Tibial nerve (tissue), 4 donors: ENCODE measurements at regions not wholly inside any gene's neighbourhood (a gene's known extent, or its start where the extent isn't known, plus 50 kb on each side); places are given as distances from the start of the nearest gene placed in this dataset.

ENCODE experiments used
- DNase-seq, 2 donors: peaks; one replicate each; pipeline ENCODE4 v3.0.0-alpha.2; 2019; ENCODE audit warnings: low spot score in 2 of 2
- H3K27ac ChIP-seq, 4 donors: fragments of 200-600 bp; sonication (generic) in 3 of 4; one replicate each; pipeline ENCODE4 v1.5.1; 2017 to 2019; ENCODE audit warnings: mild to moderate bottlenecking in 1 of 4
- H3K27me3 ChIP-seq, 2 donors: fragments of 200-600 bp; sonication (generic) in 1 of 2; one replicate each; pipeline versions ENCODE4 v1.5.1 to v1.6.0; 2017 to 2019
- H3K36me3 ChIP-seq, 3 donors: fragments of 200-600 bp; sonication (generic); one replicate each; pipeline ENCODE4 v1.5.1; 2018 to 2019
- H3K4me1 ChIP-seq, 4 donors: fragments of 200-600 bp; sonication (generic) in 3 of 4; one replicate each; pipeline ENCODE4 v1.5.1; 2017 to 2019
- H3K4me3 ChIP-seq, 4 donors: fragments of 200-600 bp; sonication (generic) in 3 of 4; one replicate each; pipeline ENCODE4 v1.5.1; 2017 to 2019; ENCODE audit warnings: mild to moderate bottlenecking in 1 of 4, moderate library complexity in 1 of 4
- H3K9me3 ChIP-seq, 4 donors: fragments of 200-600 bp; sonication (generic) in 3 of 4; one replicate each; pipeline ENCODE4 v1.5.1; 2017 to 2019
- CTCF ChIP-seq, 5 experiments: fragments of 200-600 bp in 3 of 5; fragments of 450-650 bp in 2 of 5; sonication (generic) in 3 of 5; IDR thresholded peaks; one replicate each; pipeline ENCODE4 v1.5.1; 2016 to 2019; ENCODE audit warnings: antibody characterized with exemption in 5 of 5, mild to moderate bottlenecking in 3 of 5, moderate library complexity in 2 of 5
- EP300 ChIP-seq, 2 donors: sonication (generic); formaldehyde crosslinking; IDR thresholded peaks; one replicate each; pipeline ENCODE4 v1.6.1; 2017; ENCODE audit warnings: antibody characterized with exemption in 2 of 2, mild to moderate bottlenecking in 1 of 2
- POLR2A ChIP-seq, 2 donors: fragments of 450-650 bp; IDR thresholded peaks; one replicate each; pipeline ENCODE4 v1.6.1; 2017; ENCODE audit warnings: antibody characterized with exemption in 2 of 2, mild to moderate bottlenecking in 2 of 2, moderate library complexity in 2 of 2
- WGBS, 2 donors: methylation state at CpG; one replicate each; pipeline ENCODE4 v1.1.5; 2018; 5-methylcytosine and 5-hydroxymethylcytosine counted together

GRCh38 chr5:143739746-143740145, 72.2 kb upstream of the HMHB1 start:
- no peak for DNase-seq
- WGBS, 2 donors = 92 to 100% methylated on average over 1 of the region's 1 CpG
- no peaks in the 10 kb centered on the region for H3K36me3 ChIP-seq

GRCh38 chr5:143738417-143739401, 73.3 kb upstream of the HMHB1 start:
- Histone ChIP-seq H3K27ac (no peak overlapping the region), H3K9me3 (no peaks in the 10 kb centered on the region), H3K4me1 (peaks cover 0 to 9% (median 0%) of the 10 kb centered on the region in 4 donors), H3K36me3 (no peaks in the 10 kb centered on the region), H3K27me3 (no peaks in the 10 kb centered on the region), H3K4me3 (no peak overlapping the region)
- DNase-seq = no peak
- no peak for TF ChIP-seq EP300 (IDR thresholded peaks at IDR 0.05)
- no peak for TF ChIP-seq CTCF (IDR thresholded peaks at IDR 0.05)
- no peak for TF ChIP-seq POLR2A (IDR thresholded peaks at IDR 0.05)
- WGBS, 2 donors = 95 to 96% methylated on average over 2 of the region's 2 CpGs

More at GRCh38 chr5:143739746-143740145, 72.2 kb upstream of the HMHB1 start:
- TF ChIP-seq CTCF (IDR thresholded peaks at IDR 0.05) (no peak), EP300 (IDR thresholded peaks at IDR 0.05) (no peak), POLR2A (IDR thresholded peaks at IDR 0.05) (no peak)
- Histone ChIP-seq H3K4me1 (peaks cover 0 to 9% (median 0%) of the 10 kb centered on the region in 4 donors), H3K27me3 (no peaks in the 10 kb centered on the region), H3K9me3 (no peaks in the 10 kb centered on the region), H3K27ac (no peak overlapping the region), H3K4me3 (no peak overlapping the region)

DNA sequence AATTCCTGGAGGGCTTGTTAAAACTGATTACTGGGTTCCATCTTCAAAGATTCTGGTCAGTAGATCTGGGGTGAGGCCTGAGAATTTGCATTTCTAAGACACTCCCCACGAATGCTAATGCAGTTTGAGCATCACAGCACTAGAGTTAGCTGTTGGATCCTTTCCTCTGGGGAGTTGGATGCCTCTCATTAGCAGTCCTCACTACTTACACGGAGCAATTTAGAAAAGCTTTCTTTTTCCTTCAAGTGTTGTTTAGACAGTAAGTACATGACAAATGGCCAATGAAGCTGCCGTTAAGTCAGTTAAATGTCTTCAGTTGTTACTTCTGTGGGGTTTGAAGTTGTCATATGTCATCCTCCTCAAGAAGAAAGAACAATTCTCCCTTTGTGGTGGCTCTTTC, 74.9 kb upstream of the HMHB1 start:
- Histone ChIP-seq H3K4me3 (no peak overlapping the region), H3K4me1 (peaks cover 0 to 9% (median 0%) of the 10 kb centered on the region in 4 donors), H3K27ac (no peak overlapping the region), H3K9me3 (no peaks in the 10 kb centered on the region), H3K36me3 (no peaks in the 10 kb centered on the region), H3K27me3 (no peaks in the 10 kb centered on the region)
- 28 to 30% methylated on average over 3 of the region's 3 CpGs for WGBS, 2 donors
- TF ChIP-seq CTCF (IDR thresholded peaks at IDR 0.05) (no peak), EP300 (IDR thresholded peaks at IDR 0.05) (no peak), POLR2A (IDR thresholded peaks at IDR 0.05) (no peak)
- DNase-seq = no peak

GRCh38 chr5:143734456-143734780, 77.5 kb upstream of the HMHB1 start:
- Histone ChIP-seq H3K4me1 (peaks cover 0 to 9% (median 0%) of the 10 kb centered on the region in 4 donors), H3K4me3 (no peak overlapping the region), H3K27me3 (no peaks in the 10 kb centered on the region), H3K27ac (no peak overlapping the region), H3K9me3 (no peaks in the 10 kb centered on the region), H3K36me3 (no peaks in the 10 kb centered on the region)
- no peak for DNase-seq
- 96 to 98% methylated on average over 3 of the region's 3 CpGs for WGBS, 2 donors
- TF ChIP-seq EP300 (IDR thresholded peaks at IDR 0.05) = no peak
- no peak for TF ChIP-seq CTCF (IDR thresholded peaks at IDR 0.05)
- no peak for TF ChIP-seq POLR2A (IDR thresholded peaks at IDR 0.05)

GRCh38 chr5:143733665-143734455, 78.1 kb upstream of the HMHB1 start:
- Histone ChIP-seq H3K27me3 (no peaks in the 10 kb centered on the region), H3K36me3 (no peaks in the 10 kb centered on the region), H3K27ac (no peak overlapping the region), H3K4me1 (peaks cover 0 to 9% (median 0%) of the 10 kb centered on the region in 4 donors), H3K4me3 (no peak overlapping the region), H3K9me3 (no peaks in the 10 kb centered on the region)
- DNase-seq = no peak
- 65 to 74% methylated on average over 6 of the region's 6 CpGs for WGBS, 2 donors
- no peak for TF ChIP-seq EP300 (IDR thresholded peaks at IDR 0.05)
- TF ChIP-seq CTCF (IDR thresholded peaks at IDR 0.05) = no peak
- TF ChIP-seq POLR2A (IDR thresholded peaks at IDR 0.05) = no peak
